Astrocyte of the cerebellum (primary cell): ENCODE measurements at regions not wholly inside any gene's neighbourhood (a gene's known extent, or its start where the extent isn't known, plus 50 kb on each side); places are given as distances from the start of the nearest gene placed in this dataset.
"Not testable (repeated sequence)": the region's sequence is repeated elsewhere in the genome, so short reads cannot be mapped to it uniquely, and the experiment has no call there.

Source experiments
- DNase-seq: peaks from one replicate; pipeline ENCODE4 v3.0.0-alpha.2; 2011; ENCODE audit warnings: low read depth
- H3K4me3 ChIP-seq: 2 replicates; pipeline ENCODE4 v1.5.1; 2011; ENCODE audit warnings: mild to moderate bottlenecking, low read depth, low read length, moderate library complexity
- CTCF ChIP-seq: IDR thresholded peaks from 2 replicates; pipeline ENCODE4 v1.5.1; 2012; ENCODE audit warnings: low read length, low read depth, moderate library complexity, mild to moderate bottlenecking; ENCODE audit errors: missing control alignments
- in situ Hi-C: cut with HindIII; loops from 2 replicates; pipeline ENCODE4 v1.10.0; 2017; ENCODE audit warnings: low sequenced_read_pairs

GRCh38 chr2:62641410-62641843, 64.1 kb upstream of the EHBP1 start:
- no peak for DNase-seq
- H3K4me3 ChIP-seq: no peak overlapping the region
- TF ChIP-seq CTCF: no peak
- in situ Hi-C loops: no loop called here

GRCh38 chr2:62631160-62632085, 74.1 kb upstream of the EHBP1 start:
- H3K4me3 ChIP-seq: no peak overlapping the region
- in situ Hi-C loops: no loop called here
- TF ChIP-seq CTCF: no peak
- no peak for DNase-seq

GRCh38 chr2:62630206-62630605, 75.3 kb upstream of the EHBP1 start:
- in situ Hi-C loops, H3K4me3 ChIP-seq, DNase-seq: not testable (repeated sequence)

- in situ Hi-C loops, DNase-seq, H3K4me3 ChIP-seq: not testable (repeated sequence)
Observed at GRCh38 chr2:62629310-62629709, 76.2 kb upstream of the EHBP1 start.

- TF ChIP-seq CTCF: no peak
- H3K4me3 ChIP-seq: no peak overlapping the region
- in situ Hi-C loops: no loop called here
- DNase-seq: no peak
Observed at GRCh38 chr2:62627667-62628066, 77.8 kb upstream of the EHBP1 start.

GRCh38 chr2:62624855-62625254, 80.7 kb upstream of the EHBP1 start:
- no peak for DNase-seq
- no peak for TF ChIP-seq CTCF
- in situ Hi-C loops: no loop called here
- H3K4me3 ChIP-seq: no peak overlapping the region

- H3K4me3 ChIP-seq, DNase-seq, in situ Hi-C loops: not testable (repeated sequence)
Observed at GRCh38 chr2:62616486-62616885, 89.0 kb upstream of the EHBP1 start.

GRCh38 chr2:62611854-62612253, 93.7 kb upstream of the EHBP1 start:
- in situ Hi-C loops: no loop called here
- no peak for DNase-seq
- no peak overlapping the region for H3K4me3 ChIP-seq
- TF ChIP-seq CTCF: no peak

GRCh38 chr2:62605471-62605870, 99.5 kb upstream of the TMEM17 start:
- H3K4me3 ChIP-seq, DNase-seq, in situ Hi-C loops: not testable (repeated sequence)
